Activated effector memory CD4-positive, alpha-beta T cell treated with anti-CD3 and anti-CD28 coated beads, Interleukin-2, amount 50 U/mL, for 16 hours (primary cell): ENCODE measurements at regions not wholly inside any gene's neighbourhood (a gene's known extent, or its start where the extent isn't known, plus 50 kb on each side); places are given as distances from the start of the nearest gene placed in this dataset.
A peak's percentile ranks its signal among the peaks of the same experiment; 100 is the strongest.
"Not testable (repeated sequence)": the region's sequence is repeated elsewhere in the genome, so short reads cannot be mapped to it uniquely, and the experiment has no call there.

Source experiments
- DNase-seq: peaks from one replicate; pipeline ENCODE4 v3.0.0-alpha.2; 2020

- DNase-seq: no peak
Measured at GRCh38 chr19:30066781-30067759, 125.0 kb downstream of the URI1 start.

DNA sequence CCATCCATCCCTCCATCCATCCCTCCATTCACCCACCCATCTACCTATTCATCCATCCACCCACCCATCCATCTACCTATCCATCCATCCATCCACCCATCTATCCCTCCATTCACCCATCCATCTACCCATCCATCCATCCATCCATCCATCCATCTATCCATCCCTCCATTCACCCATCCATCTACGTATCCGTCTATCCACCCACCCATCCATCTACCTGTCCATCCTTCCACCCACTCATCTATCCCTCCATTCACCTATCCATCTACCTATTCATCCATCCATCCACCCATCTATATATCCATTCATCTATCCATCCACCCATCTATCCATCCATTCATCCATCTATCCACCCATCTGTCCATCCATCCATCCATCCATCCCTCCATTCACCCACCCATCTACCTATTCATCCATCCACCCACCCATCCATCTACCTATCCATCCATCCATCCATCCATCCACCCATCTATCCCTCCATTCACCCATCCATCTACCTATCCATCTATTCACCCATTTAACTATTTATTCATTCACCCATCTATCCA, 126.0 kb downstream of the URI1 start:
- DNase-seq: not testable (repeated sequence)

- no peak for DNase-seq
Measured at GRCh38 chr19:30068528-30069395, 126.7 kb downstream of the URI1 start.

DNA sequence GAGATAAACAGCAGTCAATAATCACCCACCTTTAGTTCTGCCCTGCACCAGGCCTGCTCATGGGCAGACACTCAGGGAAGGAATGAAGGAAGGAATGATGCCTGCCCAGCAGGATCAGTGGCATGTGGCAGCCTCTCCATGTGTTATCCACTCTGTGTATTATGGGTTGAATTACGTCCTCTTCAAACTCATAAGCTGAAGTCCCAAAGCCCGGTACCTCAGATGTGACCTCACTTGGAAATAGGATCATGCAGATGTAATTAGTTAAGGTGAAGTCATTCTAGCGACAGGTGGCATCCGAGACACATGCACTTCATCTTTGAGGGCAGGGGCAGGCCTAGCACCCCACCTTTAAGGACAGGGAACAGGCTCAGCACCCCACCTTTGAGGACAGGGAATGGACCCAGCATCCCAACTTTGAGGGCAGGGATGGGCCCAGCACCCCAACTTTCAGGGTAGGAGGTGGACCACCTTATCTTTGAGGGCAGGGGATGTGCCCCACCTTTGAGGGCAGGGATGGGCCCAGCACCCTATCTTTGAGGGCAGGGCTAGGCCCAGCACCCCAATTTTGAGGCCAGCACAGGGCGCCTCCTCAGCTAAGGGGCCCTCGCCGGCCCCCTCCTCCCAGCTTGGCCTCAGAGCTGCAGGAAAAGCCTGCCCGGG, 127.6 kb downstream of the URI1 start:
- no peak for DNase-seq

GRCh38 chr19:30070198-30070967, 128.3 kb downstream of the URI1 start:
- DNase-seq: no peak

DNA sequence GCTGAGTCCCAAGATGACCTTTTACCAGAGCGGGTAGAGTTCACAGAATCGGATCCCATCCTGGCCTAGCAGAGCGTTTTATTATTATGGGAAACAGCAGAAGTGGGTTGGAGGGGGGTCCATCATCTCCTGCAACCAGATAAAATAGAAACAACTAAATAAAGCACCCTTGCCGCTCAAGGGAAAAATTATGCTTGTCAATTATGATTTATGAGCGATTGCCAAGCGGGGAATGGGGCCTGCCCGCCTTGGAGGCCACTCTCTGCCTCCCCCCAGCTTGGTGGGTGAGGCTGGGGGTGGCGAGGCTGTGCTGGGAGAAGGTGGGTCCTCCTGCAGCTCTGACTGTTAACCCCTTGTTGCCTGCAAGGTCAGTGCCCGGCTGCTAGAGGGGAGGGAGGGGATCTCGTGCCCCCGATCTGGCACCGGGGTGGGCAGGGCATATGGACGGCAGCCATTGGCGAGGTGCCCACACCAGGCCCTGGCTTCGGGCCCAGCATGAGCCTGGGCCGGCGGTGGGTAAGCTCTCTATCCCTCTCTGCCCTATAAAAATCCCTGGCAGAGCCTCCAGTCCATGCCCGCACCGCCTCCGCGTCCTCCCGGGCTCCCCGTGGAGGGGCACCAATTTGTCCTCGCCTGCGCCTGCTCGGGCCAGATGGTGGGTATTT, 129.1 kb downstream of the URI1 start:
- no peak for DNase-seq

- no peak for DNase-seq
Measured at GRCh38 chr19:30071871-30072270, 129.8 kb downstream of the URI1 start.

GRCh38 chr19:30073152-30074000, 131.3 kb downstream of the URI1 start:
- DNase-seq: peak; percentile 47

DNA sequence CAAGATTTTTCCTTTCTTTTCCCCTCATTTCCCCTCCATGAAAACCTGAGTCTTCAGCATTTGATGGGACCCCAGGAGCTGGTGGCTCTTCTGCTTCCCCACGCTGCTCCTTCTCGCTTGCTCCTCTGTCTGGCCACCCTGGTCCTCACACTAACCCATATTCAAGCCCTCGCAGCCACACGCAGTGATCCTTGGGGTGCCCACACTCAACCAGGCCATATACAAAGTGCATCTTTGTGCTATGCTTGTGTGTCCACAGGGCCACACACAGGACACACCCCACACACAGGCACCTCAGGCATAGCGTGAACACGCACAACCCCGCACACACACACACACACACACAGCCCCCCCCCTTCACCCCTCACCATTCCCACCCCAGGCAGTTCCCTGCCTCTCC, 132.1 kb downstream of the URI1 start:
- no peak for DNase-seq

DNA sequence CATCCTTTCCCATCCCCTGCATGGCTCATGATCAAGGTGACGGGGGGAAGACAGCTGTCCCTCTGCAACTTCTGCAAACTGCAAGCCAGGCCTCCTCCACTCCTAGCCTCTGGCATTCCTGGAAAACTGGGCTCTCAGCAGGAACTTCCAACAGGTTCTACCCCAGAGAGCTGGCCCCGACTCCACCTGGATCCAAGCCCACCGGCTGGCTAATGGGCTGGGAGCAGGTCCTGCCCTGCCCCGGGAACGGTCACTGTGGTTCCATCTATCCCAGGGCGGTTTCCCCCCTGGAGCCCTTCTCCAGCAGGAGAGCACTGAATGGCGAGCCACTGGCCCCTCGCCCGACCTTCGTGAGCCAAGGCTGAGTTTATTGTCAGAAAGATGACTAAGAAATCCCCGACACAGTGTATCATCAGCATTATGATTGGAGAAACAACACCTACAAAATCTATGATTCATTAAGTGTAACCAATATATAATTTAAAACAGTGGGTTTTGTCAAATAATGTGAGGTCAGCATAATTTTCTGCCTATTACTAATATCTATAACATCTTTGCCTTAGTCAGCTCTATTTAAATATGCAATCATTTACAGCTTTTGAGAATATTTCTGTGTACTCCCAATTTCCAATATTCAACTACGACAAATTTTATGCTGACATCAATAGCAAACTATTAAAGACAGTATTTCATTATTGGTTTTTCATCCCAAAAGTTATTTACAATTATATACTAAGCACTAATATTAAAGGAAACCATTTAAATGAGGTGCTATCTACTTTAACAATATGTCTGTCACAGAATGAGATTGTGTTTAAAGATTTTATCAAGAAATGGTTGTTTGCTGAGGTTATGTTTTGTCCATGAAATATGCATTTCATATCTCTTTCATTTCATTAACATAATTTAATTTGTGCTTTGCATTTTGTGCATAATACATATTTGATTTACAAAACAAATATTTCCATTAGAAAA, 133.0 kb downstream of the URI1 start:
- no peak for DNase-seq

GRCh38 chr19:30076101-30076551, 134.1 kb downstream of the URI1 start:
- no peak for DNase-seq

DNA sequence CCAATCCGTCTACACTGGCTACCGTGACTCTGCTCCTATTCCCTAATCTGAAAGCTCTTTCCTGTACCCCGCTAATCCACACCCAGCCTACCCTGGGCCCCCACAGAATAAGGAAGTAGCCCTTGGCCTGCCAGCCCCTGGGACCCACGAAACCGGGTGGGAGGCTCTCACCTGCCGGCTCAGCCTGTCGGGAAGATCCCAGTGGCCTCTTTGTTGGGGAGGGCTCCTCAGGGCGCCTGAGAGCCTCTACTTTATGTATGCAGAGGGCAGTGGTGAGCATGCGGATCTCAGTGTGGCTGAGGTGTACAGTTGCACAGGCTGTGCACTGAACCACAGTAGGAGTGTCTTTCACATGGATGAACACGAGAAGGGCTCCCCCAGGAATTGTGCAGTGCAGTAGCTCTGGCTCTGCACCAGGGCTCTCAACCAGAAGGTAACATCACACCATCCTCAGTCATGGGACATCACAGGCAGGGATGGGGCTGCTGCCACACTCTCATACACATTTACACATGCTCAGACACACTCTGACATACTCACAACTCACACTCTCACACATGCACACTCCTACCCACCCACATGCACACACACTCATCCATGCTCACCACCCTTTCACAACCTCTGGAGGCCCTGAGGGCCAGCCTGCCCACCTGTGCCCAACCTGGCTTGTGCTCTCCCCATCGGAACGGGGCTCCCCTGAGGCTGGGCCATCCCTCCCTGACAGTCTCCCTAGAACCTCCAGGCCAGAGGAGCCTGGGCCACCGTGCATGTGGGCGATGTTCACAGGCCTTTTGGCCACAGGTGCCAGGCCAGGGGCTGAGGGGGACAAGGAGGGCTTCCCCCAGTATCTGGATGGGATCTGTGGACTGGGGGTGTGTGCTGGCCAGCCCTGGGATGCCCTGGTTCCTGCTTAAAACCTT, 135.0 kb downstream of the URI1 start:
- no peak for DNase-seq

DNA sequence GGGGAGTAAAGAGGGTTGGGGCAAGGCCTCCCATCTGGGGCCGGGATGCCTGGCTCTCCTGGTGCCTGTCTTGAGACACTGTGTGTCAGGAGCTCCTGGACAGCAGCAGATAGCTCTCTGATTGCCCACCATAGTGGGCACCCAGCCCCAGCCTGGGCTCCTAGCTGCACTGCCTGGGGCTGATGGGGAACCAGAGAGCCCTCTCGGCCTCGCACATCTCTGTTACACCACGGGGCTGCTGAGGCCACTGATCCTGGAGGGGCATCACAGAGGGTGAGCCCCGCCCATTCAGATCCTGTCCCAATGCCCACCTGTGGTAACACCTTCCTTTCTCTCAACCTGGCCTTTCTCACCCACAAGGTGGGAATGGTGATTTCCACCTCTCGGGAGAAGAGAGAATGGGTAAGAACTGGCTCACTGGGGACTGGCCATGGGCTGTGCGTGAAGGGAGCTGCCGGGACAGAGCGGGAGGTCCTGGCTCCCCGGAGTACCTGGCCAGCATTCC, 135.9 kb downstream of the URI1 start:
- DNase-seq: no peak

- no peak for DNase-seq
Measured at GRCh38 chr19:30078381-30078910, 136.4 kb downstream of the URI1 start.

DNA sequence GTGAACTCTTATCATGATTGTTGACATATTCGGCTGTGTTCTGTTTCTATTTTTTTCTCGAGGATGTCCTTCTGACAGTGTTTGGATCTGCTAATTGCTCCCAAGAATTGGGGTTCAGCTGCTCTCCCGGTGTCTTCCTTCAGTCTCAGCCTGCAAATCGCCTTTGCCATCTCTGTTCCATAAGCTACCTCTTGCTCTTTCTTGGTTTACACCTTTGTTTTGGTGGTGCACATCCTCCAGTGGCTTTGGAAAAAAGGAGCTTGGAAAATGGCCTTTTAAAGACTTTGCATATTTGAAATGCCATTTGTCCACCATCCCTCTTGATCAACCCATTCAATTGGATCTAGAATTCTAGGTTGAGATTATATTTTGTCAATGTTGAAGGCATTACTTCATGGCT, 137.2 kb downstream of the URI1 start:
- DNase-seq: no peak

DNA sequence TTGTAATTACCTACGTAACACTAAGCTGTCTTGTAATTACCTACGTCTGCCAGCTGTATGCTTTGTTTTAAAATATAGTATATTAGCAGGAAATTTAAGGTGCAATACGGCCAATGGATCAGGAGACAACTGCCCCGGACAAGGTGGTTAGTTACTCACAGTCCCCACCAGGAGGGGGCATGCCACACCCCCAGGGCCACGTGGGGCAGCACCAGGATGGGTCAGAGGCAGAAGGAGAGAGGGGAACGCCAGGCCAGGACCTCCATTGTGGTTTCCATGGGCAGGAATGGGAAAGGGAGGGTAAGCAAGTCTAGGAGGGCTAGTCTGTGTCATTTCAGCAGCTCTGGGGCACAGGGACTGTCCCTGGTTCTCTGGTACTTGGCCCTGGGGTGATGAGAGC, 140.1 kb downstream of the URI1 start:
- no peak for DNase-seq

DNA sequence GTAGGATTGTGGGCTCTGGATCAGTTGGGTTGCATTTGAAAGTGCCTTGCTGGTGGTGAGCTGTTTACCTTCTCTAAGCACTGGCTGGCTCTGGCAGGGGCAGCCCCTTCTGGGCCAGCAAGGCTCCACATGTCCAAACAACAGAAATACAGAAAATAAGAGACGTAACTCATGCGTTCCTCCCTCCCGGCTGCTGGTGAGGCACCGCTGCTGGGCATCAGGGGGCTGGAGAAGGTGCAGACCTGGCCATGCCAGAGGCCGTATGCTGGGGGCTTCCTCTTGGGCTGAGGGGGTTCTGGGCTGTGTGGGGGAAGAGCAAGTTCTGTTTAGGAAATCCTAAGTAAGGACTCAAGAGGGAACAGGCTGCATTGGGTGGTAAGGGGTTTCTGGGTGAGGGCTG, 140.6 kb downstream of the URI1 start:
- DNase-seq: no peak
